ENCODE measurements at regions not wholly inside any gene's neighbourhood (a gene's known extent, or its start where the extent isn't known, plus 50 kb on each side); places are given as distances from the start of the nearest gene placed in this dataset.

GRCh38 chr18:75898651-75899050 is 471.1 kb upstream of the SMIM21 start:
- no peak for TF ChIP-seq CTCF (IDR thresholded peaks at IDR 0.05)
- no peak for TF ChIP-seq EZH2 (IDR thresholded peaks at IDR 0.05)
- no peak for TF ChIP-seq EZH2phosphoT487 (IDR thresholded peaks at IDR 0.05)
